ENCODE measurements at regions not wholly inside any gene's neighbourhood (a gene's known extent, or its start where the extent isn't known, plus 50 kb on each side); places are given as distances from the start of the nearest gene placed in this dataset.

DNA sequence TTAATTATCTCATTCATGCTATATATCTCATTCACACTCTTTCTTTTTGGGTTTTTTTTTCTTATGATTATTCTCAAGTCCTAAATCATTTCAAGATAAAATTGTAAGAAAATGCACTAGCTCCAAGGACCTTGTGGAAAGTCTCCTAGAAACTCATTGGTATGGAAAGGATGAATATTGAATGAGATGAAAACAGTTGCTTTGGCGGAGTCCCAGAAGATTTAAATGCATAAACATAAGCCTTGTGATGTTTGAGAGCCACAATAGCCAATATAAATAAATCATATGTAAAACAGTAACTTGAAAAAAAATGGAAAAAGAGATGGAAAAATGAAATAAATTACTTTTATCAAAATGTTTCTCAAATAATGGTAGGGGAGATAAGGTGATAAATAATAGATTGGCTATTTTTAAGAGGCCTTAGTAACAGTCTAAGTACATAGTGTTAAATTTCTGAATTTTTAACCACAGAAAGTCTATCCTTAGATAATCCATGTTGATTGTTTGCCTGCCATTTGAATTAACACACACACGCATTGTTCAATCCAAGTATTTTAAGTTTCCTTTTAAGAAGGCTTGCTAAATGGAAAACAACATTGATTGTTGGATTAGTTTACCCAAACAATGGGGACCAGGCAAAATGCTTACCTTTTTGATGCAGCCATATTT, 81.1 kb upstream of the CD2AP start:
- ATAC-seq = no peak
- H3K9me3 Mint-ChIP-seq = peaks cover 6% of the 10 kb centered on the region
- H3K4me1 Mint-ChIP-seq = no peaks in the 10 kb centered on the region
- H3K27me3 Mint-ChIP-seq = peaks cover 19% of the 10 kb centered on the region
- H3K4me3 Mint-ChIP-seq = no peak overlapping the region
- no peaks in the 10 kb centered on the region for H3K36me3 Mint-ChIP-seq
- H3K27ac Mint-ChIP-seq = no peak overlapping the region

DNA sequence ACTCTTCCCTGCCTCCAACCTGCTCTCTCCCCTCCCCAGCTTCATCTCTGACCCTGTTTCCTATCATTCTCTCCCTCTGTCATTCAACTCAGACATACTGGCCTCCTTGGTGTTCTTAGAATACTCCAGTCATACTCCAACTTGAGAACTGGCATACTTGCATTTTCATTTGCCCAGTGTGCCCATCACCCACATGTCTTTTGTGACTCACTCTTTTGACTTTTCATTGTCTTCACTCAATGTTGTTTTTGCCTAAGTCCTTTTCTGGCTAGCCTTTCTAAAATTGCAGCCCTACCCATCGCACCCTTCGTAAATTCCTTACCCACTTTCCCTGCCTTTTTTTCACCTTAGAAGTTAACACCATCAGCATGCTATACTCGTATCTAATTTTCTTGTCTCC, 77.0 kb upstream of the CD2AP start:
- ATAC-seq = no peak
- Mint-ChIP-seq H3K4me3 (no peak overlapping the region), H3K9me3 (no peaks in the 10 kb centered on the region), H3K36me3 (no peaks in the 10 kb centered on the region), H3K4me1 (no peaks in the 10 kb centered on the region), H3K27me3 (peaks cover 12% of the 10 kb centered on the region), H3K27ac (no peak overlapping the region)

DNA sequence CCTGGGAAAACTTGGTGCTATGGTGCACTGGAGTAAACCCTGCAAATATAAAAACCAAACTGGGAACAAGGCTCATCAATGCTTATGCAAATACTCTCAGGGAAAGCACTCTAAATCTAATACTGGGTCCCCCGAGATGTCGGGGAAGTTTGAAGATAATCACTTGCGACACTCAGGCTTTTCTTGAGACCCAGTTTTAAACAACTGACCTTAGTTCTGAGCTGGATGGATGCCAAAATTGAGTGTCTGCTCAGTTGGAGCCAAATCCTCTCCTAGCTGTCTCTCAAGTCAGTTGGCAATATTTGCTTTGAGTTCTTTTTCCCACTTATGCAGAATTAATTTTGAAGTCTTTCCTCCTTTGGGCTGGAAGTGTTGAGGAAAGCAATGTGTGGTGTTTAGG, 75.5 kb upstream of the CD2AP start:
- Mint-ChIP-seq H3K9me3 (no peaks in the 10 kb centered on the region), H3K4me3 (no peak overlapping the region), H3K27me3 (peaks cover 3% of the 10 kb centered on the region), H3K36me3 (no peaks in the 10 kb centered on the region), H3K4me1 (no peaks in the 10 kb centered on the region), H3K27ac (no peak overlapping the region)
- no peak for ATAC-seq

DNA sequence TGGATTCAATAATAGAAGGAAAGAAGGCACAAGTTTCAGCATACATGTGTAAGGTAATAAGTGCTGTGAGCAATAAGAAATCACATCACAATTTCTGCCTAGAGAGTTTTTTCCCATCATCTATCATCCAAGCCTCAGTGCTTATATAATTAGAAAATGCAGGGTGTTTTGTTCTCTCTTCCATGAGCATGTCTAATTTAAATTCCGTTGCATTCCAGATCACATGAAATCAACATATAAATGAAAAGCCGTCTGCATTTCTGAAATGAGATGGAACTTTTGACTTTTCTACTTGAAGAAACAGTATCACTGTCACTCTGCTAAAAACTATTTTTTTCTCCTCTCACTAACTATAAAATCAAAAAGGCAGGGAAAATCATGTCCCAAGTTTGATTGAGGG, 74.5 kb upstream of the CD2AP start:
- no peaks in the 10 kb centered on the region for H3K9me3 Mint-ChIP-seq
- H3K36me3 Mint-ChIP-seq = no peaks in the 10 kb centered on the region
- H3K27me3 Mint-ChIP-seq = no peaks in the 10 kb centered on the region
- H3K4me3 Mint-ChIP-seq = no peak overlapping the region
- ATAC-seq = no peak
- no peak overlapping the region for H3K27ac Mint-ChIP-seq
- H3K4me1 Mint-ChIP-seq = no peaks in the 10 kb centered on the region

DNA sequence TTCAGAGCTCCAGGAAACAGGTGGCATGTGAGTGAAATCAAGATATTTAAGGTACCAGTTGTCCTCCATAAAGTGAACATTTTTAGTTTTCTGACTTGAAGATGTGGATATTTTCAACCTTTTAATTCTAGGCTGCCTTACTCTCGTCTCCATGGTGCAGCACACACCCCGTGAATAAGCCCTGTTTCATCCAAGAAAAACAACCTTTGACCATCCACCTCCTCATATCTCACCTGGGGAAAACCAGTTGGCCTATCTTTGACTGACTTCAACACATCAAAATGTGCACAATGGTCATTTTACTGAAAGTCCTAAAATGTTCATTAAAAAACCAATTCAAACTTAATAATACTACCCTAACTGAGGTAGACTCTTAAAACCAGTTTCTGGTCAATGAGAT, 73.8 kb upstream of the CD2AP start:
- Mint-ChIP-seq H3K27ac (no peak overlapping the region), H3K9me3 (no peaks in the 10 kb centered on the region), H3K27me3 (no peaks in the 10 kb centered on the region), H3K4me3 (no peak overlapping the region), H3K4me1 (no peaks in the 10 kb centered on the region), H3K36me3 (no peaks in the 10 kb centered on the region)
- ATAC-seq = no peak

DNA sequence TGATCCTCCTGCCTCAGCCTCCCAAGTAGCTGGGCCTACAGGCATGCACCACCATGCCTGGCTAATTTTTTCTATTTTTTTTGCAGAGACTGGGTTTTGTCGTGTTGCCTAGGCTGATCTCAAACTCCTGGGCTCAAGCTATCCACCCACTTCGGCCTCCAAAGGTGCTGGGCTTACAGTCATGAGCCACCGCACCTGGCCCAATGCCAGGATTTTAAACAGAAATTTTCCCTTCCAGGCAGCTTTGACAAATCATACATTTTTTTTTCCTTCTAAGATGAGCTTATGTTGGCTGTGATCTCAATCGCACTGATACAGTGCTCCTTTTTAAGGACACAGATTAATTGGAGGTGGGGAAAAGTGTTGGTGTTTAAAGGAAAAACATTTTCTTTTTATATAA, 73.2 kb upstream of the CD2AP start:
- Mint-ChIP-seq H3K4me3 (no peak overlapping the region), H3K27ac (no peak overlapping the region), H3K36me3 (no peaks in the 10 kb centered on the region), H3K9me3 (no peaks in the 10 kb centered on the region), H3K4me1 (no peaks in the 10 kb centered on the region), H3K27me3 (no peaks in the 10 kb centered on the region)
- no peak for ATAC-seq

DNA sequence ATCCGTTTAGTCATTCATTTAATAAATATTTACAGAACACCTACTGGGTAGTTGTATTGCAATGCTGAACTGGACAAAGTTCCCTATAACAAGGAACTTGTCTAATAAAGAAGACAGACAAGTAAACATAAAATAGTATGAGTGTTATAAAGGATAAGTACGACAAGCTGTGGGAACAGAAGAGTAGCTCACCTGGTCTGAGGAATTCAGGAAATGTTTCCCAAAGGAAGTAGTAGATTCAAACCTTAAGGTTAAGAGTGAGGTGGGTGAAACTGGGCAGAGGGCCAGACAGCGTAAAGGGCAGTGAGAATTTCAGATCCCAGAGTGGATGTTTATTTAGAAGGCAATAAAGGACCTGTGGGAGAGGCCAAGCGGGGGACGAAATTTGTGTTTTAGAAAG, 72.3 kb upstream of the CD2AP start:
- no peak for ATAC-seq
- Mint-ChIP-seq H3K36me3 (no peaks in the 10 kb centered on the region), H3K27ac (no peak overlapping the region), H3K9me3 (no peaks in the 10 kb centered on the region), H3K4me3 (no peak overlapping the region), H3K4me1 (no peaks in the 10 kb centered on the region), H3K27me3 (no peaks in the 10 kb centered on the region)

DNA sequence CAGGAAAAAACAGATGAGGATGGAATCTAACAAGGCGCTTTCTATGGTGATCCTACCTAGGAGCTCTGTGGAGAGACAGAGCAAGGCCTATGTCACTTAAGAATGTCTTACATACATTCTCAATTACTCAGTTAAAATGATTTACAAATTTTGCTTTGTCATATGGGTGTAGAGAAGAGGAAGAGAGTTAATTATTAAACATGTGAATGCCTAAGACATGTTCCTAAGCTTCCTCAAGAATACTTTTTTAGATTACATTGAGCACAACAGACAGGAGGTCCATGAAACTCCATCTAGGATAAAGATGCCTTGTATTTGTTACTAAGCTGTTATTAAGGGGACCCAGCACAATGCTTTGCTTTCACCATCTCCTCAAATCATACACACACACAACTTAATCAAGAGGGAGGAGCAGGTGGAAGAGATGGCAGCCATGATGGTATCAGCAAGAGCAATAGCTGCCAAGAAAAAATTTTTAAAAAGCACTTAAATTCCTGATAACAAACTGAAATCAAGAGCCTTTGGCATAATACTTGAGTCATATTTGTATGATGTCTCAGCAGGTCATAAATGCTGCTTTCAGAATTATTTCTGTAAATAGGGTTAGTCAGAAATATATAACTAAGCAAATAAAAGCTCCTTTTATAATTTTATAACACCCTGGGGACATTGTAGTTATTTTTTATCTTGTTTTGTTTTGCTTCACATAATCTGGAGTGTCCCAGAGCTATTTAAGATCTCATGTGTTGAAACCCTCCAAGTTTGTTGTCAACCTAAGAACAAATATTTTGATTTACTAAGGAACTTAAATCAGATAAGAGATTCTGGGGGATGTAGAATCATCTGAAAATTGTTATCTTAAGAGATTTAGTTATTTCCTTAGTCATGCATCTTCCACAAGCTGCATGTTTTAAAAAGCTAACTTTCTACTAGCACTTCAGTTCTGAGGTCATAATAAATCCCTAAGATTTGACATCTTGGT, 70.0 kb upstream of the CD2AP start:
- H3K27me3 Mint-ChIP-seq = no peaks in the 10 kb centered on the region
- no peak for ATAC-seq
- no peaks in the 10 kb centered on the region for H3K36me3 Mint-ChIP-seq
- H3K27ac Mint-ChIP-seq = no peak overlapping the region
- H3K4me1 Mint-ChIP-seq = no peaks in the 10 kb centered on the region
- H3K4me3 Mint-ChIP-seq = no peak overlapping the region
- H3K9me3 Mint-ChIP-seq = no peaks in the 10 kb centered on the region

DNA sequence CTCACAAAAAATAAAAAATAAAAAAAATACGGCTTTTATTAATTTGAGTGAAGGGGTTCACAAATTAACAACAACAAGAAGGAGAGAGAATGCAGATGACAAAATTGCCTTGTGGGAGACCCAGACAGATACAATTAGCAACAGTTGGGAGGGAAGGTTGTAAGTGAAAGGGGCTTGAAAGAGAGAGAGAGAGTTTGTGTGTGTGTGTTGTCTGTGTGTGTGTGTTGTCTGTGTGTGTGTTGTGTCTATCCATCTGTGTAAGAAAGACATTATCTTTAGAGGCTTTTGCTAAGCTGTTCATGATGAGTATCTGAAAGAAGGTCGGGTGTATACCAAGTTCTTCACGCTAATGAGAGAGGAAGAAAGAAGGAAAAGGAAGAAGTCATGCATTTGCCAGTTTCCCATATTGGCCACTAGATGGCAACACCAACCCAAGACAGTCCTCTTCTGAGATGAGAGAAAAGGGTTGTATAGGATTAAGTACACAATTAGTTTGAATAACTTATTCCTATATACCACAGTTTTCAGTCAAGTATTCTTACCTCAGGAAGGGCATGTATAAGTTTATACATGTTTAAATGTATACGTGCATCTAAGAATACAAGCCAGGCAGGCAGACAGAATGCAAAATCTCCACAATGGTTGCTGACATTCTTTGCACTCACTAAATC, 63.7 kb upstream of the CD2AP start:
- H3K4me3 Mint-ChIP-seq = peak overlapping the region; percentile 45
- H3K36me3 Mint-ChIP-seq = no peaks in the 10 kb centered on the region
- H3K9me3 Mint-ChIP-seq = peaks cover 3% of the 10 kb centered on the region
- no peaks in the 10 kb centered on the region for H3K27me3 Mint-ChIP-seq
- H3K27ac Mint-ChIP-seq = peak overlapping the region; percentile 79
- ATAC-seq = peak; percentile 72
- H3K4me1 Mint-ChIP-seq = peaks cover 19% of the 10 kb centered on the region

DNA sequence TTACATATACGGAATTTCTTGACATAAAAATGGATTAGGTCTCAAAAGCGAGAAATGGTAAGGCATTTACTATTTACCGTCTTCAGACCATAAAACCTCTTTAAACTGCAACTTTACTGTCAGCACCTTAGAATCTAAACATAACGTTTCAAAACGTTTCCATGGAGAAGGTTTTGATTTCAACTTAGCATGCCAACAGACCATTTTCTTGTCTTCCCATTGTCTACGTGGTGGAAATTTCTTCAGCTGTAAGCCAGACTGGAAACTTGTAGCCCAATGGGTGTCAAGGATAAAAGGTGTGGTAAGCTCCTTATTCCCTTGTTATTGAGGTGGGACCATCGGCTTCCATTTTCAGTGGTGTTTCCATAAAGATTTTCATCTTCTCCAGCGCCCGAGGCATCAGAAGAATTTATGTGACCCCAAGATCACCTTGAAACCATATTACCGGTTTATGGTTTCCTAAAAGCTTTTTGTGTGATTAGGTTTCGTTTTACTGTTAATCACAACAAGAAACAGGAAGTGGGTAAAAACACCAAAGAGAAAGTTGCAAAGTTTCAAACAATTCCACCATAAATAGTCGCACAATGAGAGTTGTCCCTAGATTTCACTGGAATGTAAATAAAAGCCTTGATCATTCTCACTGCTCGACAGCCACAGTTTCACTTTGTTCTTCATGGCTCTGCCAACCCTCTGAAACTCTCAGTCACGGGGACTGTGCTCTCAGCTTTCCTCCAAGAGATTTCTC, 63.0 kb upstream of the CD2AP start:
- H3K27me3 Mint-ChIP-seq = no peaks in the 10 kb centered on the region
- no peaks in the 10 kb centered on the region for H3K36me3 Mint-ChIP-seq
- H3K9me3 Mint-ChIP-seq = peaks cover 3% of the 10 kb centered on the region
- peak overlapping the region; percentile 45 for H3K4me3 Mint-ChIP-seq
- H3K4me1 Mint-ChIP-seq = peaks cover 19% of the 10 kb centered on the region
- peak; percentile 48 for ATAC-seq
- peak overlapping the region; percentile 79 for H3K27ac Mint-ChIP-seq

DNA sequence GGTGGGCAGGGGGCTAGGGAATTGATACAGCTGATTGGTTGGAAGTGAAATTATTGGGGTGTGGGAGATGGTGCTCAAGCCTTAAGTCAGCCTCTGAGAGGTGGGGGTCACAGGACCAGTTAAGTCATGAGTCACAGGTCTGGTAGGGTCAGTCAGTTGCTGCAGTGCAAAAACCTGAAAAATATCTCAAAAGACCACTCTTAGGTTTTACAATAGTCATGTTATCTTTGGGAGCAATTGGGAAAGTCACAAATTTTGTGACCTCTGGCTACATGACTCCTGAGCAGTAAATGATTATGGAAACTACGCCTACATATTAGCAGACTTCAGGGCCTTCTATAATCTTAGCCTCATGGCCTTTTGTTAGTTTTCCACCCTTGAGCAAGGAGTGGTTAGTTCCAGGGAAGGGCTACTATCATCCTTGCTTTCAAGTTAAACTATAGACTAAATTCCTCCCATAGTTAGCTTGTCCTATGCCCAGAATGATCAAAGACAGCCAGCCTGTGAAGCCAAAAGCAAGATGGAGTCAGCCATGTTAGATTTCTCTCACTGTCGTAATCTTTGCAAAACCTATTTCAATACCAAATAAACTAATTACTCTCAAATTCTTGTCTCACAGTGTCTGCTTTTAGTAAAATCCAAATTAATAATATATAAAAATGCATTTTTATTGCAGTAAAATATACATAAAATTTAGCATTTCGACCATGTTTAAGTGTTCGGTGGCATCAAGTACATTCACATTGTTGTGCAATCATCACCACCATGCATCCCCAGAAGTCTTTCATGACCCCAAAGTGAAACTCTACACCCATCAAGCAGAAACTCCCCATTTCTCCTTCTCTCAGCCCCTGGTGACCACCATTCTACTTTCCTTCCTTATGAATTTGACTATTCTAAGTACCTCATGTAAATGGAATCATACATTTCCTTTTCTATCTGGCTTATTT, 60.9 kb upstream of the CD2AP start:
- no peaks in the 10 kb centered on the region for H3K27me3 Mint-ChIP-seq
- no peaks in the 10 kb centered on the region for H3K36me3 Mint-ChIP-seq
- H3K9me3 Mint-ChIP-seq = peaks cover 3% of the 10 kb centered on the region
- H3K27ac Mint-ChIP-seq = no peak overlapping the region
- peaks cover 19% of the 10 kb centered on the region for H3K4me1 Mint-ChIP-seq
- ATAC-seq = no peak
- no peak overlapping the region for H3K4me3 Mint-ChIP-seq

DNA sequence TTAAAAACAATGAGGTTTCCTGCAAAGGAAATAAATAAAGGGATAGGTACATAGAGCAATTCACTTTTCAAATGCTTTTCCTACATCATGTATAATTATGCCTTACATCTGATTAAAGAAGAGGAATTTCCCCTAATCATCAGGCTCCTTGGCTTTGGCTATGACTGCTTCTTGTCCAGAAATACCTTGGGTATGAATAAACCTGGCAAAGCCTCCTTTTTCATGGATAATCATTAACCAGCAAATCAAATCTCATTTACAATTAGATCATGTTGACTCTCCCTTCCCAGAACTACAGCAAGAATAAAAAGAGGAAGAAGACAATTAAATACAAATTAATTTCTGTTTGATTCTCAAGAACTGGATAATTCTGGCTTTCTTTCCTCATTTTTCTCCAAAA, 58.0 kb upstream of the CD2AP start:
- ATAC-seq = no peak
- H3K4me3 Mint-ChIP-seq = no peak overlapping the region
- H3K4me1 Mint-ChIP-seq = peaks cover 8% of the 10 kb centered on the region
- H3K27ac Mint-ChIP-seq = no peak overlapping the region
- peaks cover 3% of the 10 kb centered on the region for H3K9me3 Mint-ChIP-seq
- H3K27me3 Mint-ChIP-seq = no peaks in the 10 kb centered on the region
- no peaks in the 10 kb centered on the region for H3K36me3 Mint-ChIP-seq

DNA sequence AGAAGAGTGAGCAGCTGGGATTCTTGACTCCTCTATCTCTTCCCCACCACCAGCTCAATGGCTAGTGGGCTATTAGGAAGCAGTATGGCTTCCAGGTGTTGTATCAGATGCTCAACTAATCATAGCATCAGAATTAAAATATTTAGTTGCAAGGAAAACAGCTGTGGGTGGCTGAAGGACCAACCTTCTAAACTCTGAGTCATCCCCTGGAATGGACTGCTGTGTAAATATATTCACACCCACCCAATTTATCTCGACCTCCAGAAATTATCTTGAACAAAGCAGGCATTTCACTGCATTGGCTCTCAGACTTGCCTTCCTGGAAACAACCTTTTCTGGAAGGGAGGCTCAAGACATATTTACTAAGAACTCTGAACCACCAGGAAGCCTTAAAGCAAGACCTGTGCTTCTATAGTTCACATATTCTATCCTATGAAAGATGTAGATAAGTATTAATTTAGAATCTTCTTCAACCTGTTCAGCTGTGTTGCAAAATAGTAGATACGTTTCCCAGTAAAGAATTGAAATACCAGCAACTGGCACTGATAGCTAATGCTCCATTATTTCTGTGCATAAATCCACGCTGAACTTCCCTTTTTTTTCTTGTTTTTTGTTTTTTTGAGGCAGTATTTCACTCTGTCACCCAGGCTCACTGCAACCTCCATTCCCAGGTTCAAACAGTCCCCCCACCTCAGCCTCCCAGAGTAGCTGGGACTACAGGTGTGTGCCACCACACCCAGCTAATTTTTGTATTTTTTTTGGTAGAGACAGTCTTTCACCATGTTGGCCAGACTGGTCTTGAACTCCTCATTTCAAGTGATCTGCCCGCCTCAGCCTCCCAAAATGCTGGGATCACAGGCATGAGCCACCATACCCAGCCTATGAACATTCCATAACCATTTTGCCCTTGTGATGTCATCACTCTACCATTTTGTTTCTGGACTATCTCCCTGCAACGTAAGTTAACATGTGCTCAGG, 56.9 kb upstream of the CD2AP start:
- Mint-ChIP-seq H3K27me3 (no peaks in the 10 kb centered on the region), H3K4me3 (no peak overlapping the region), H3K27ac (no peak overlapping the region), H3K36me3 (no peaks in the 10 kb centered on the region), H3K4me1 (no peaks in the 10 kb centered on the region), H3K9me3 (peaks cover 3% of the 10 kb centered on the region)
- ATAC-seq = no peak

Data from stimulated activated memory B cell treated with anti-CD40 and anti-IgM and Interleukin-4, amounts not matched to agents 10 μg/mL and 1 μg/mL and 100 μg/mL, for 72 hours (primary cell).